WTC11 (cell line): ENCODE measurements at regions not wholly inside any gene's neighbourhood (a gene's known extent, or its start where the extent isn't known, plus 50 kb on each side); places are given as distances from the start of the nearest gene placed in this dataset.

ENCODE experiments used
- ATAC-seq: fragments of 200-7000 bp; cut with Tn5 transposase; 2 replicates; pipeline ENCODE4 v1.10.0; 2021; ENCODE audit warnings: mild to moderate bottlenecking, moderate library complexity
- CTCF ChIA-PET: fragments of 300-600 bp; sonication (Branson Sonifier 250); formaldehyde crosslinking; loops from one replicate; lab custom pipeline; 2021; ENCODE audit warnings: antibody characterized with exemption; lab: Charles Lee
- POLR2A ChIA-PET: fragments of 350-600 bp; sonication (Branson Sonifier 250); formaldehyde crosslinking; loops from one replicate; lab custom pipeline; 2021; ENCODE audit warnings: antibody characterized with exemption; lab: Charles Lee
- DNase-seq: peaks from one replicate; pipeline ENCODE4 v3.0.0; 2021; ENCODE audit warnings: low spot score
- H3K27ac Mint-ChIP-seq: 2 replicates; pipeline ENCODE4 v1.8.0; 2021; ENCODE audit warnings: mixed read lengths
- H3K27me3 Mint-ChIP-seq: 2 replicates; pipeline ENCODE4 v1.8.0; 2021; ENCODE audit warnings: low read depth, mild to moderate bottlenecking, moderate library complexity, mixed read lengths
- H3K36me3 Mint-ChIP-seq: 2 replicates; pipeline ENCODE4 v1.8.0; 2021; ENCODE audit warnings: mixed read lengths
- H3K4me1 Mint-ChIP-seq: 2 replicates; pipeline ENCODE4 v1.8.0; 2022; ENCODE audit warnings: mixed read lengths
- H3K4me3 Mint-ChIP-seq: 2 replicates; pipeline ENCODE4 v1.8.0; 2021; ENCODE audit warnings: mild to moderate bottlenecking, moderate library complexity, mixed read lengths
- H3K9me3 Mint-ChIP-seq: 2 replicates; pipeline ENCODE4 v1.8.0; 2021; ENCODE audit warnings: mixed read lengths
- GRHL2 ChIP-seq: fragments of 250-450 bp; sonication (Bioruptor Pico); IDR thresholded peaks from 2 replicates; pipeline ENCODE4 v1.8.0; 2022; ENCODE audit warnings: mild to moderate bottlenecking, moderate library complexity; ENCODE audit not compliant: insufficient replicate concordance, severe bottlenecking
- HMGA2 ChIP-seq: fragments of 250-450 bp; sonication (Bioruptor Pico); IDR thresholded peaks from 2 replicates; pipeline ENCODE4 v1.4.0; 2021; ENCODE audit warnings: mild to moderate bottlenecking, moderate library complexity
- STAT6 ChIP-seq: sonication (generic); formaldehyde crosslinking; conservative IDR thresholded peaks from 2 replicates; pipeline ENCODE4 v1.8.1; 2023; ENCODE audit warnings: mild to moderate bottlenecking, low read depth, missing genetic modification reagents, moderate library complexity
- USF1 ChIP-seq: sonication (generic); formaldehyde crosslinking; IDR thresholded peaks from 2 replicates; pipeline ENCODE4 v1.8.0; 2022; ENCODE audit warnings: mild to moderate bottlenecking, missing genetic modification reagents
- ZNF219 ChIP-seq: sonication (generic); formaldehyde crosslinking; IDR thresholded peaks from 2 replicates; pipeline ENCODE4 v1.8.0; 2023; ENCODE audit warnings: missing genetic modification reagents, mild to moderate bottlenecking, borderline replicate concordance
- ZNF396 ChIP-seq: fragments of 250-450 bp; sonication (Bioruptor Pico); IDR thresholded peaks from 2 replicates; pipeline ENCODE4 v1.8.0; 2021; ENCODE audit warnings: mild to moderate bottlenecking, moderate library complexity, borderline replicate concordance
- ZNF671 ChIP-seq: fragments of 250-450 bp; sonication (Bioruptor Pico); IDR thresholded peaks from 2 replicates; pipeline ENCODE4 v1.8.0; 2021; ENCODE audit warnings: mild to moderate bottlenecking
- TF ChIP-seq, protein P1 (sequence below): sonication (generic); formaldehyde crosslinking; IDR thresholded peaks from 2 replicates; pipeline ENCODE4 v1.8.1; 2022; ENCODE audit warnings: mild to moderate bottlenecking, moderate library complexity, missing genetic modification reagents
- TF ChIP-seq, protein P2 (sequence below): sonication (generic); formaldehyde crosslinking; IDR thresholded peaks from 2 replicates; pipeline ENCODE4 v1.8.1; 2022; ENCODE audit warnings: low read depth, mild to moderate bottlenecking, moderate library complexity, missing genetic modification reagents, borderline replicate concordance
- TF ChIP-seq, protein P3 (sequence below): sonication (generic); formaldehyde crosslinking; IDR thresholded peaks from 2 replicates; pipeline ENCODE4 v1.8.0; 2023; ENCODE audit warnings: missing genetic modification reagents
- TF ChIP-seq, protein P4 (sequence below): fragments of 250-450 bp; sonication (Bioruptor Pico); IDR thresholded peaks from 2 replicates; pipeline ENCODE4 v1.9.0; 2021; ENCODE audit warnings: mild to moderate bottlenecking

DNA sequence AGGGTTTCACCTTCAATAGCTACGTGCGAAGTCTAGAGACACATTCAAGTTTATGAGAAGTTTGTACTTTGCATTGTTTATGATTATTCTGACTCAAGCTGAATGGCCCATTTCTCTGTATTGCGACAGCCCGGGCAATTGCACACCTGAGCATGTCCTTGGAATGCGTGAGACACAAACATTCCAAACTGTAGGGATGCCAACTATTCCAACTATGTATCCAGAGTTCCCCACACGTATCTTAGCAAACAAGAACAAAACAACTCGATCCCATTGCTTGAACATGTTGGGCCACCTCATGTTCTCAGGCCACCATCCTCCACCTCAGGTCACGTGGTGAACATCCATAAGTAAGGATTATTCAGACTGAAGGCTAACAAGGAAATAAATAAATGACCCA is 51.4 kb upstream of the EGFR start:
- TF ChIP-seq, protein P1, sequence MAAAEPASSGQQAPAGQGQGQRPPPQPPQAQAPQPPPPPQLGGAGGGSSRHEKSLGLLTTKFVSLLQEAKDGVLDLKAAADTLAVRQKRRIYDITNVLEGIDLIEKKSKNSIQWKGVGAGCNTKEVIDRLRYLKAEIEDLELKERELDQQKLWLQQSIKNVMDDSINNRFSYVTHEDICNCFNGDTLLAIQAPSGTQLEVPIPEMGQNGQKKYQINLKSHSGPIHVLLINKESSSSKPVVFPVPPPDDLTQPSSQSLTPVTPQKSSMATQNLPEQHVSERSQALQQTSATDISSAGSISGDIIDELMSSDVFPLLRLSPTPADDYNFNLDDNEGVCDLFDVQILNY (CRISPR knock-in tag), result no peak
- TF ChIP-seq, all 79 proteins: peak for 0
- ChIA-PET CTCF (no interaction called here), POLR2A (no interaction called here)
- Mint-ChIP-seq H3K27ac (no peak overlapping the region), H3K27me3 (no peaks in the 10 kb centered on the region; the same call in 1 of the 2 replicates), H3K4me1 (no peaks in the 10 kb centered on the region), H3K36me3 (peaks cover 2% of the 10 kb centered on the region; the same call in 1 of the 2 replicates), H3K4me3 (no peak overlapping the region), H3K9me3 (peaks cover 14% of the 10 kb centered on the region)
- DNase-seq (no peak), ATAC-seq (no peak)

DNA sequence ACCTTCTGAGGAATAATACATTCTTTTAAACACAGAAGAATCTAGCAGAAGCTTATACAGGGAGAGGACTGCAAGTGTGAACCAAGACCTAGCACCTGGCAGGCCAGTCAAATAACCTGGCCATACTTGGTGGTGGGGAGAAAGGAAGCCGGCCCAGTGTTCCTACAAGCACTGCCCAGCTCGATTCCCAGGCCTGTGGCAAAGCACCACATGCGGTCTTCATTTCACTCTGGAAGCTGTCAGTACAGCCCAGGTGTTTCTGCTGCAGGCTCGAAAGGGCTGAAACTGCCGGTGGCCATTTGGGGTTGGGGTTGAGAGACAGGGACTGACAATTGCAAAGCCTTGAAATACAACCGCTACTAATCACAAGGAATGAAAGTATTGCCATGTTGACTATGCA is 50.8 kb upstream of the EGFR start:
- Mint-ChIP-seq H3K4me3 (no peak overlapping the region), H3K9me3 (peaks cover 20% of the 10 kb centered on the region), H3K27me3 (no peaks in the 10 kb centered on the region; the same call in 1 of the 2 replicates), H3K36me3 (peaks cover 8% of the 10 kb centered on the region), H3K4me1 (no peaks in the 10 kb centered on the region), H3K27ac (no peak overlapping the region)
- POLR2A ChIA-PET, result no interaction called here
- ATAC-seq (no peak), DNase-seq (no peak)
- TF ChIP-seq, protein P2, sequence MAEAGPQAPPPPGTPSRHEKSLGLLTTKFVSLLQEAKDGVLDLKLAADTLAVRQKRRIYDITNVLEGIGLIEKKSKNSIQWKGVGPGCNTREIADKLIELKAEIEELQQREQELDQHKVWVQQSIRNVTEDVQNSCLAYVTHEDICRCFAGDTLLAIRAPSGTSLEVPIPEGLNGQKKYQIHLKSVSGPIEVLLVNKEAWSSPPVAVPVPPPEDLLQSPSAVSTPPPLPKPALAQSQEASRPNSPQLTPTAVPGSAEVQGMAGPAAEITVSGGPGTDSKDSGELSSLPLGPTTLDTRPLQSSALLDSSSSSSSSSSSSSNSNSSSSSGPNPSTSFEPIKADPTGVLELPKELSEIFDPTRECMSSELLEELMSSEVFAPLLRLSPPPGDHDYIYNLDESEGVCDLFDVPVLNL (CRISPR knock-in tag), result no peak
- TF ChIP-seq, protein P3, sequence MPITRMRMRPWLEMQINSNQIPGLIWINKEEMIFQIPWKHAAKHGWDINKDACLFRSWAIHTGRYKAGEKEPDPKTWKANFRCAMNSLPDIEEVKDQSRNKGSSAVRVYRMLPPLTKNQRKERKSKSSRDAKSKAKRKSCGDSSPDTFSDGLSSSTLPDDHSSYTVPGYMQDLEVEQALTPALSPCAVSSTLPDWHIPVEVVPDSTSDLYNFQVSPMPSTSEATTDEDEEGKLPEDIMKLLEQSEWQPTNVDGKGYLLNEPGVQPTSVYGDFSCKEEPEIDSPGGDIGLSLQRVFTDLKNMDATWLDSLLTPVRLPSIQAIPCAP (CRISPR knock-in tag), result no peak
- TF ChIP-seq USF1 (CRISPR knock-in tag), result no peak
- no peak for TF ChIP-seq ZNF671 (CRISPR knock-in tag)
- TF ChIP-seq ZNF396, result no peak
- TF ChIP-seq STAT6 (CRISPR knock-in tag), result no peak
- no peak for TF ChIP-seq GRHL2 (CRISPR knock-in tag)
- TF ChIP-seq, protein P4, sequence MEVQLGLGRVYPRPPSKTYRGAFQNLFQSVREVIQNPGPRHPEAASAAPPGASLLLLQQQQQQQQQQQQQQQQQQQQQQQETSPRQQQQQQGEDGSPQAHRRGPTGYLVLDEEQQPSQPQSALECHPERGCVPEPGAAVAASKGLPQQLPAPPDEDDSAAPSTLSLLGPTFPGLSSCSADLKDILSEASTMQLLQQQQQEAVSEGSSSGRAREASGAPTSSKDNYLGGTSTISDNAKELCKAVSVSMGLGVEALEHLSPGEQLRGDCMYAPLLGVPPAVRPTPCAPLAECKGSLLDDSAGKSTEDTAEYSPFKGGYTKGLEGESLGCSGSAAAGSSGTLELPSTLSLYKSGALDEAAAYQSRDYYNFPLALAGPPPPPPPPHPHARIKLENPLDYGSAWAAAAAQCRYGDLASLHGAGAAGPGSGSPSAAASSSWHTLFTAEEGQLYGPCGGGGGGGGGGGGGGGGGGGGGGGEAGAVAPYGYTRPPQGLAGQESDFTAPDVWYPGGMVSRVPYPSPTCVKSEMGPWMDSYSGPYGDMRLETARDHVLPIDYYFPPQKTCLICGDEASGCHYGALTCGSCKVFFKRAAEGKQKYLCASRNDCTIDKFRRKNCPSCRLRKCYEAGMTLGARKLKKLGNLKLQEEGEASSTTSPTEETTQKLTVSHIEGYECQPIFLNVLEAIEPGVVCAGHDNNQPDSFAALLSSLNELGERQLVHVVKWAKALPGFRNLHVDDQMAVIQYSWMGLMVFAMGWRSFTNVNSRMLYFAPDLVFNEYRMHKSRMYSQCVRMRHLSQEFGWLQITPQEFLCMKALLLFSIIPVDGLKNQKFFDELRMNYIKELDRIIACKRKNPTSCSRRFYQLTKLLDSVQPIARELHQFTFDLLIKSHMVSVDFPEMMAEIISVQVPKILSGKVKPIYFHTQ, result no peak
- TF ChIP-seq ZNF219 (CRISPR knock-in tag), result no peak
- no peak for TF ChIP-seq HMGA2 (CRISPR knock-in tag)
- CTCF ChIA-PET, result no interaction called here
